Esophagus muscularis mucosa (tissue), 3 donors: ENCODE measurements at regions not wholly inside any gene's neighbourhood (a gene's known extent, or its start where the extent isn't known, plus 50 kb on each side); places are given as distances from the start of the nearest gene placed in this dataset.

Source experiments
- POLR2AphosphoS5 ChIP-seq, 2 donors: sonication (generic); formaldehyde crosslinking; IDR thresholded peaks; one replicate each; pipeline ENCODE4 v1.6.1; 2017; ENCODE audit warnings: antibody characterized with exemption in 2 of 2
- TF ChIP-seq, protein P1 (sequence below), 3 experiments: fragments of 200-600 bp in 2 of 3; fragments of 450-650 bp in 1 of 3; sonication (generic) in 2 of 3; IDR thresholded peaks; one replicate each; pipeline ENCODE4 v1.5.1; 2017 to 2019; ENCODE audit warnings: antibody characterized with exemption in 3 of 3, mild to moderate bottlenecking in 2 of 3, moderate library complexity in 1 of 3

DNA sequence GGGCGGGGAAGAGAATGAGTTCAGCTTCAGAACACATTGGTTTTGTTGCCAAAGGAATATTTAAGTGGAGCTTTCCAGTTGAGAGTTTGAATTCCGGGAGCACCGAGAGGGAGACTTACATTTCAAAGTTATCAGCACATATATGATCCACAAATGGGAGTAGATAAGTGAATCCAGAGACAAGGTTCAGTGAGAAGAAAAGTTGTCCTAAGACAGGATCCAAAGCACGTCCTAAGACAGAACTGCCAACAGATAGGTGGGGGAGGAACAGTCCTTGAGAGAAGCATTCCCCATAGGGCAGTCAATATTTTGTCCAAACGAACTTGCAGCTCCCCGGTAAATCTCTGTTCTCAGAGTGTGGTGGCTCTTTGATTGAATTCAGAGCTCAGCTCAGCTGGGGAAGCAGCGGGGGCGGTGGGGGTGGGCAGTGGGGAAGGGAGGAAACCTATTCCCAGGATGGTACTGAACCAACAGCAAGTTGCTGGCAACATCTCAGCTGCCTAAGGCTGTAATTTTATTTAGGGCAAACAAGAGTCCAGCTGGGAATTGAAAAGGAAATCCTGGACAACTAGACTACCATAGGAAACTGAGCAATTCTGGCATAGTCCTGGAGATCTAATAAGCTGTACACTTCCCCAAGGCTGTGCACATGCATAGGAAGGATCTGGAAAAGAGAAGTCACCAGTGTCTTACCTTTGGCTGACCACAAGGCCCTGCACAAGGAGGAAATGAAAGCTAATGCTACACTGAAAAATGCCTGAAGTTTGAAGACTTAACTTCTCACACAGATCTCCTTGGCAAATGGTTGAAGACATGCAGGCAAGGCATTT lies 94.2 kb upstream of the CXCL12 start:
- TF ChIP-seq, protein P1, sequence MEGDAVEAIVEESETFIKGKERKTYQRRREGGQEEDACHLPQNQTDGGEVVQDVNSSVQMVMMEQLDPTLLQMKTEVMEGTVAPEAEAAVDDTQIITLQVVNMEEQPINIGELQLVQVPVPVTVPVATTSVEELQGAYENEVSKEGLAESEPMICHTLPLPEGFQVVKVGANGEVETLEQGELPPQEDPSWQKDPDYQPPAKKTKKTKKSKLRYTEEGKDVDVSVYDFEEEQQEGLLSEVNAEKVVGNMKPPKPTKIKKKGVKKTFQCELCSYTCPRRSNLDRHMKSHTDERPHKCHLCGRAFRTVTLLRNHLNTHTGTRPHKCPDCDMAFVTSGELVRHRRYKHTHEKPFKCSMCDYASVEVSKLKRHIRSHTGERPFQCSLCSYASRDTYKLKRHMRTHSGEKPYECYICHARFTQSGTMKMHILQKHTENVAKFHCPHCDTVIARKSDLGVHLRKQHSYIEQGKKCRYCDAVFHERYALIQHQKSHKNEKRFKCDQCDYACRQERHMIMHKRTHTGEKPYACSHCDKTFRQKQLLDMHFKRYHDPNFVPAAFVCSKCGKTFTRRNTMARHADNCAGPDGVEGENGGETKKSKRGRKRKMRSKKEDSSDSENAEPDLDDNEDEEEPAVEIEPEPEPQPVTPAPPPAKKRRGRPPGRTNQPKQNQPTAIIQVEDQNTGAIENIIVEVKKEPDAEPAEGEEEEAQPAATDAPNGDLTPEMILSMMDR (IDR thresholded peaks at IDR 0.05), result no peak
- TF ChIP-seq POLR2AphosphoS5 (IDR thresholded peaks at IDR 0.05), result no peak
